ENCODE measurements at regions not wholly inside any gene's neighbourhood (a gene's known extent, or its start where the extent isn't known, plus 50 kb on each side); places are given as distances from the start of the nearest gene placed in this dataset.

DNA sequence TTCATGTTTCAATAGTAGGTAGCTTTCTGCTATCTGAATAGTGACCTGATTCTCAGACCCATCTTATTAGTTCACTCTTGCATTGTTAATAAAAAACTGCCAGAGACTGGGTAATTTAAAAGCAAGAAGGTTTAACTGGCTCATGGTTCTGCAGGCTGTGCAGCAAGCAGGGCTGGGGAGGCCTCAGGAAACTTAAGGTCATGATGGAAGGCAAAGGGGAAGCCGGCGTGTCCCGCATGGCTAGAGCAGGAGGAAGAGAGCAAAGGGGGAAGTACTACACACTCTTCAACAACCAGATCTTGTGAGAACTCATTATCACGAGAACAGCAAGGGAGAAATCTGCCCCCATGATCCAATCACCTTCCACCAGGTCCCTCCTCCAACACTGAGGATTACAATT, 185.2 kb upstream of the PITRM1 start:
- Histone ChIP-seq H3K9ac (ENCODE audit: low read depth in 2 of 2, low read length in 2 of 2) (no peak overlapping the region), H3K27ac (no peak overlapping the region), H3K4me1 (no peaks in the 10 kb centered on the region), H3K4me3 (no peak overlapping the region), H3K36me3 (no peaks in the 10 kb centered on the region), H3K27me3 (no peaks in the 10 kb centered on the region), H3K9me3 (no peaks in the 10 kb centered on the region)
- intact Hi-C loops (cut with DNase I): no loop called here
- no peak for DNase-seq
- TF ChIP-seq CTCF (IDR thresholded peaks at IDR 0.05): no peak

GRCh38 chr10:3355536-3355935, 183.0 kb upstream of the PITRM1 start:
- no peaks in the 10 kb centered on the region for H3K27me3 ChIP-seq
- H3K4me3 ChIP-seq: no peak overlapping the region
- DNase-seq: no peak
- H3K27ac ChIP-seq: no peak overlapping the region
- no peaks in the 10 kb centered on the region for H3K4me1 ChIP-seq
- H3K36me3 ChIP-seq: no peaks in the 10 kb centered on the region
- H3K9ac ChIP-seq (ENCODE audit: low read depth in 2 of 2, low read length in 2 of 2): no peak overlapping the region
- intact Hi-C loops (cut with DNase I): no loop called here
- no peaks in the 10 kb centered on the region for H3K9me3 ChIP-seq
- TF ChIP-seq CTCF (IDR thresholded peaks at IDR 0.05): no peak

GRCh38 chr10:3354174-3354900, 181.8 kb upstream of the PITRM1 start:
- no peak overlapping the region for H3K9ac ChIP-seq (ENCODE audit: low read depth in 2 of 2, low read length in 2 of 2)
- H3K27ac ChIP-seq: no peak overlapping the region
- H3K36me3 ChIP-seq: no peaks in the 10 kb centered on the region
- H3K4me3 ChIP-seq: no peak overlapping the region
- no peak for TF ChIP-seq CTCF (IDR thresholded peaks at IDR 0.05)
- no peaks in the 10 kb centered on the region for H3K9me3 ChIP-seq
- no peaks in the 10 kb centered on the region for H3K27me3 ChIP-seq
- no peaks in the 10 kb centered on the region for H3K4me1 ChIP-seq
- DNase-seq: no peak
- intact Hi-C loops (cut with DNase I): no loop called here

- no peak for TF ChIP-seq CTCF (IDR thresholded peaks at IDR 0.05)
- Histone ChIP-seq H3K9me3 (no peaks in the 10 kb centered on the region), H3K27me3 (no peaks in the 10 kb centered on the region), H3K27ac (no peak overlapping the region), H3K4me3 (no peak overlapping the region), H3K9ac (ENCODE audit: low read depth in 2 of 2, low read length in 2 of 2) (no peak overlapping the region), H3K36me3 (no peaks in the 10 kb centered on the region), H3K4me1 (no peaks in the 10 kb centered on the region)
- intact Hi-C loops (cut with DNase I): no loop called here
- no peak for DNase-seq
Measured at GRCh38 chr10:3353235-3353634, 180.7 kb upstream of the PITRM1 start.

- H3K9ac ChIP-seq (ENCODE audit: low read depth in 2 of 2, low read length in 2 of 2): no peak overlapping the region
- H3K4me3 ChIP-seq: no peak overlapping the region
- H3K27me3 ChIP-seq: no peaks in the 10 kb centered on the region
- H3K27ac ChIP-seq: no peak overlapping the region
- no peaks in the 10 kb centered on the region for H3K9me3 ChIP-seq
- no peak for TF ChIP-seq CTCF (IDR thresholded peaks at IDR 0.05)
- H3K4me1 ChIP-seq: no peaks in the 10 kb centered on the region
- H3K36me3 ChIP-seq: no peaks in the 10 kb centered on the region
- intact Hi-C loops (cut with DNase I): no loop called here
- DNase-seq: no peak
Measured at GRCh38 chr10:3350617-3351258, 178.2 kb upstream of the PITRM1 start.
